Activated T-helper 17 cell treated with anti-CD3 and anti-CD28 coated beads, Interleukin-2, amount 50 U/mL, for 72 hours (primary cell): ENCODE measurements at regions not wholly inside any gene's neighbourhood (a gene's known extent, or its start where the extent isn't known, plus 50 kb on each side); places are given as distances from the start of the nearest gene placed in this dataset.

Source experiments
- ATAC-seq: fragments of 150-1000 bp; cut with Tn5 transposase; replicated peaks from 2 replicates; pipeline ENCODE4 v1.10.0; 2021; ENCODE audit warnings: mild to moderate bottlenecking, moderate library complexity
- H3K27ac Mint-ChIP-seq: one replicate; pipeline ENCODE4 v1.8.0; 2022; ENCODE audit warnings: mixed read lengths
- H3K27me3 Mint-ChIP-seq: one replicate; pipeline ENCODE4 v1.8.0; 2022; ENCODE audit warnings: mixed read lengths
- H3K36me3 Mint-ChIP-seq: one replicate; pipeline ENCODE4 v1.8.0; 2022; ENCODE audit warnings: low read depth, mild to moderate bottlenecking, mixed read lengths
- H3K4me1 Mint-ChIP-seq: one replicate; pipeline ENCODE4 v1.8.0; 2022; ENCODE audit warnings: mixed read lengths
- H3K4me3 Mint-ChIP-seq: one replicate; pipeline ENCODE4 v1.8.0; 2022; ENCODE audit warnings: mild to moderate bottlenecking, mixed read lengths
- H3K9me3 Mint-ChIP-seq: one replicate; pipeline ENCODE4 v1.8.0; 2022; ENCODE audit warnings: mixed read lengths

GRCh38 chrX:69386681-69387080 is 117.4 kb upstream of the NALF2 start:
- Mint-ChIP-seq H3K4me3 (no peak overlapping the region), H3K36me3 (no peaks in the 10 kb centered on the region), H3K27me3 (peaks cover 3% of the 10 kb centered on the region), H3K27ac (no peak overlapping the region), H3K9me3 (no peaks in the 10 kb centered on the region), H3K4me1 (no peaks in the 10 kb centered on the region)
- ATAC-seq: no peak

GRCh38 chrX:69379412-69379811 is 124.7 kb upstream of the NALF2 start:
- Mint-ChIP-seq H3K36me3 (no peaks in the 10 kb centered on the region), H3K27ac (no peak overlapping the region), H3K4me3 (no peak overlapping the region), H3K4me1 (no peaks in the 10 kb centered on the region), H3K27me3 (peaks cover 3% of the 10 kb centered on the region), H3K9me3 (no peaks in the 10 kb centered on the region)
- ATAC-seq: no peak

- Mint-ChIP-seq H3K27me3 (peaks cover 9% of the 10 kb centered on the region), H3K36me3 (no peaks in the 10 kb centered on the region), H3K9me3 (no peaks in the 10 kb centered on the region), H3K4me1 (no peaks in the 10 kb centered on the region), H3K4me3 (no peak overlapping the region), H3K27ac (no peak overlapping the region)
- no peak for ATAC-seq
These were observed 129.6 kb upstream of the NALF2 start for GRCh38 chrX:69374569-69374968.

GRCh38 chrX:69372435-69372834 is 131.7 kb upstream of the NALF2 start:
- H3K4me3 Mint-ChIP-seq: no peak overlapping the region
- peaks cover 9% of the 10 kb centered on the region for H3K27me3 Mint-ChIP-seq
- H3K9me3 Mint-ChIP-seq: no peaks in the 10 kb centered on the region
- H3K36me3 Mint-ChIP-seq: no peaks in the 10 kb centered on the region
- H3K4me1 Mint-ChIP-seq: no peaks in the 10 kb centered on the region
- no peak for ATAC-seq
- H3K27ac Mint-ChIP-seq: no peak overlapping the region

- no peak overlapping the region for H3K27ac Mint-ChIP-seq
- H3K27me3 Mint-ChIP-seq: peaks cover 9% of the 10 kb centered on the region
- H3K4me3 Mint-ChIP-seq: no peak overlapping the region
- H3K9me3 Mint-ChIP-seq: no peaks in the 10 kb centered on the region
- ATAC-seq: no peak
- no peaks in the 10 kb centered on the region for H3K4me1 Mint-ChIP-seq
- no peaks in the 10 kb centered on the region for H3K36me3 Mint-ChIP-seq
These were observed 133.0 kb upstream of the NALF2 start for GRCh38 chrX:69371159-69371558.

- Mint-ChIP-seq H3K9me3 (no peaks in the 10 kb centered on the region), H3K27ac (no peak overlapping the region), H3K4me1 (no peaks in the 10 kb centered on the region), H3K36me3 (no peaks in the 10 kb centered on the region), H3K4me3 (no peak overlapping the region), H3K27me3 (peaks cover 9% of the 10 kb centered on the region)
- ATAC-seq: no peak
These were observed 134.1 kb upstream of the NALF2 start for GRCh38 chrX:69369999-69370398.

GRCh38 chrX:69366183-69366582 is 137.9 kb upstream of the NALF2 start:
- Mint-ChIP-seq H3K27ac (no peak overlapping the region), H3K27me3 (no peaks in the 10 kb centered on the region), H3K9me3 (no peaks in the 10 kb centered on the region), H3K36me3 (no peaks in the 10 kb centered on the region), H3K4me3 (no peak overlapping the region), H3K4me1 (no peaks in the 10 kb centered on the region)
- ATAC-seq: no peak

- Mint-ChIP-seq H3K4me3 (no peak overlapping the region), H3K27me3 (no peaks in the 10 kb centered on the region), H3K9me3 (no peaks in the 10 kb centered on the region), H3K27ac (no peak overlapping the region), H3K4me1 (no peaks in the 10 kb centered on the region), H3K36me3 (no peaks in the 10 kb centered on the region)
- ATAC-seq: no peak
These were observed 138.4 kb upstream of the NALF2 start for GRCh38 chrX:69365755-69366154.

- Mint-ChIP-seq H3K4me3 (no peak overlapping the region), H3K4me1 (no peaks in the 10 kb centered on the region), H3K36me3 (no peaks in the 10 kb centered on the region), H3K27ac (no peak overlapping the region), H3K27me3 (no peaks in the 10 kb centered on the region), H3K9me3 (no peaks in the 10 kb centered on the region)
- no peak for ATAC-seq
These were observed 138.8 kb upstream of the NALF2 start for GRCh38 chrX:69365349-69365748.

- H3K4me1 Mint-ChIP-seq: no peaks in the 10 kb centered on the region
- H3K27me3 Mint-ChIP-seq: no peaks in the 10 kb centered on the region
- H3K4me3 Mint-ChIP-seq: no peak overlapping the region
- no peaks in the 10 kb centered on the region for H3K36me3 Mint-ChIP-seq
- no peak overlapping the region for H3K27ac Mint-ChIP-seq
- ATAC-seq: no peak
- H3K9me3 Mint-ChIP-seq: no peaks in the 10 kb centered on the region
These were observed 141.3 kb upstream of the NALF2 start for GRCh38 chrX:69362856-69363255.

GRCh38 chrX:69362354-69362753 is 141.8 kb upstream of the NALF2 start:
- Mint-ChIP-seq H3K9me3 (no peaks in the 10 kb centered on the region), H3K27ac (no peak overlapping the region), H3K27me3 (no peaks in the 10 kb centered on the region), H3K4me3 (no peak overlapping the region), H3K4me1 (no peaks in the 10 kb centered on the region), H3K36me3 (no peaks in the 10 kb centered on the region)
- ATAC-seq: no peak

- Mint-ChIP-seq H3K27ac (no peak overlapping the region), H3K27me3 (no peaks in the 10 kb centered on the region), H3K9me3 (no peaks in the 10 kb centered on the region), H3K36me3 (no peaks in the 10 kb centered on the region), H3K4me3 (no peak overlapping the region), H3K4me1 (no peaks in the 10 kb centered on the region)
- no peak for ATAC-seq
These were observed 142.7 kb upstream of the NALF2 start for GRCh38 chrX:69361311-69361845.

GRCh38 chrX:69357317-69357716 is 146.8 kb upstream of the NALF2 start:
- Mint-ChIP-seq H3K27ac (no peak overlapping the region), H3K4me3 (no peak overlapping the region), H3K9me3 (peaks cover 5% of the 10 kb centered on the region), H3K27me3 (no peaks in the 10 kb centered on the region), H3K4me1 (no peaks in the 10 kb centered on the region), H3K36me3 (no peaks in the 10 kb centered on the region)
- no peak for ATAC-seq

- no peaks in the 10 kb centered on the region for H3K9me3 Mint-ChIP-seq
- no peak overlapping the region for H3K27ac Mint-ChIP-seq
- H3K27me3 Mint-ChIP-seq: no peaks in the 10 kb centered on the region
- no peak for ATAC-seq
- H3K4me1 Mint-ChIP-seq: no peaks in the 10 kb centered on the region
- no peaks in the 10 kb centered on the region for H3K36me3 Mint-ChIP-seq
- no peak overlapping the region for H3K4me3 Mint-ChIP-seq
These were observed 159.6 kb upstream of the PJA1 start for GRCh38 chrX:69324851-69325250.

- Mint-ChIP-seq H3K36me3 (no peaks in the 10 kb centered on the region), H3K9me3 (no peaks in the 10 kb centered on the region), H3K27me3 (no peaks in the 10 kb centered on the region), H3K4me3 (no peak overlapping the region), H3K27ac (no peak overlapping the region), H3K4me1 (no peaks in the 10 kb centered on the region)
- ATAC-seq: no peak
These were observed 158.8 kb upstream of the PJA1 start for GRCh38 chrX:69323786-69324720.
